Inferior parietal cortex (tissue), 1 donor: ENCODE measurements at regions not wholly inside any gene's neighbourhood (a gene's known extent, or its start where the extent isn't known, plus 50 kb on each side); places are given as distances from the start of the nearest gene placed in this dataset.

ENCODE experiments used
- DNase-seq: peaks from one replicate; pipeline ENCODE4 v3.0.0-alpha.2; 2016; ENCODE audit errors: extremely low spot score

- DNase-seq: no peak
These were observed 166.2 kb downstream of the OMA1 start for GRCh38 chr1:58380345-58380744.

GRCh38 chr1:58367217-58367616 lies 179.3 kb downstream of the OMA1 start:
- no peak for DNase-seq

- no peak for DNase-seq
These were observed 181.2 kb downstream of the OMA1 start for GRCh38 chr1:58365328-58365727.

- no peak for DNase-seq
These were observed 182.9 kb downstream of the OMA1 start for GRCh38 chr1:58363585-58363984.

- no peak for DNase-seq
These were observed 185.4 kb downstream of the OMA1 start for GRCh38 chr1:58361134-58361533.

- peak; percentile 16 for DNase-seq
These were observed 188.2 kb downstream of the OMA1 start for GRCh38 chr1:58358346-58358745.

- no peak for DNase-seq
These were observed 190.1 kb downstream of the OMA1 start for GRCh38 chr1:58356402-58356801.

GRCh38 chr1:58353168-58353567 lies 193.4 kb downstream of the OMA1 start:
- no peak for DNase-seq

- no peak for DNase-seq
These were observed 193.9 kb downstream of the OMA1 start for GRCh38 chr1:58352476-58353092.

- no peak for DNase-seq
These were observed 200.5 kb downstream of the OMA1 start for GRCh38 chr1:58346036-58346355.

- no peak for DNase-seq
These were observed 201.1 kb downstream of the OMA1 start for GRCh38 chr1:58345215-58346035.

GRCh38 chr1:58340185-58340584 lies 206.3 kb downstream of the OMA1 start:
- DNase-seq: no peak

GRCh38 chr1:58338081-58338480 lies 208.4 kb downstream of the OMA1 start:
- DNase-seq: no peak

- no peak for DNase-seq
These were observed 213.0 kb downstream of the OMA1 start for GRCh38 chr1:58333511-58333910.

GRCh38 chr1:58331156-58331555 lies 215.4 kb downstream of the OMA1 start:
- no peak for DNase-seq

GRCh38 chr1:58325866-58326265 lies 220.7 kb downstream of the OMA1 start:
- DNase-seq: peak; percentile 20

- no peak for DNase-seq
These were observed 222.0 kb downstream of the OMA1 start for GRCh38 chr1:58324558-58324957.

- DNase-seq: no peak
These were observed 228.1 kb downstream of the OMA1 start for GRCh38 chr1:58318157-58319005.

GRCh38 chr1:58317694-58318093 lies 228.8 kb downstream of the OMA1 start:
- DNase-seq: no peak

GRCh38 chr1:58317086-58317485 lies 229.4 kb downstream of the OMA1 start:
- DNase-seq: no peak

- no peak for DNase-seq
These were observed 230.4 kb downstream of the OMA1 start for GRCh38 chr1:58316141-58316540.

GRCh38 chr1:58312971-58313563 lies 233.5 kb downstream of the OMA1 start:
- no peak for DNase-seq
